AG04450 (cell line): ENCODE measurements at regions not wholly inside any gene's neighbourhood (a gene's known extent, or its start where the extent isn't known, plus 50 kb on each side); places are given as distances from the start of the nearest gene placed in this dataset.
"Not testable (repeated sequence)": the region's sequence is repeated elsewhere in the genome, so short reads cannot be mapped to it uniquely, and the experiment has no call there.

Experiments
- CTCF ChIA-PET: fragments of 300-600, 350-600 bp; formaldehyde crosslinking; extraction: SDS; loops from one replicate; lab custom pipeline; 2022; ENCODE audit warnings: antibody characterized with exemption, inconsistent platforms; lab: Charles Lee
- POLR2A ChIA-PET: fragments of 350-600 bp; formaldehyde crosslinking; extraction: SDS; loops from one replicate; lab custom pipeline; 2021; ENCODE audit warnings: antibody characterized with exemption, inconsistent platforms; lab: Yijun Ruan, JAX
- DNase-seq: peaks from one replicate; pipeline ENCODE4 v3.0.0-alpha.2; 2011; ENCODE audit warnings: low read depth, low spot score
- H3K27ac ChIP-seq: one replicate; pipeline ENCODE4 v1.5.1; 2012; ENCODE audit warnings: low read depth, low read length, control low read depth
- H3K27me3 ChIP-seq: one replicate; pipeline ENCODE4 v1.6.0; 2012; ENCODE audit warnings: low read length; ENCODE audit not compliant: control insufficient read depth, insufficient read depth
- H3K4me3 ChIP-seq: 2 replicates; pipeline ENCODE4 v1.5.1; 2011; ENCODE audit warnings: mild to moderate bottlenecking, low read depth, low read length, control low read depth
- H3K9me3 ChIP-seq: 2 replicates; pipeline ENCODE4 v1.5.1; 2012; ENCODE audit warnings: low read length; ENCODE audit not compliant: control insufficient read depth, insufficient read depth
- CTCF ChIP-seq: IDR thresholded peaks from 2 replicates; pipeline ENCODE4 v1.5.1; 2011; ENCODE audit warnings: low read depth, low read length, control low read depth, inconsistent platforms

- POLR2A ChIA-PET, result no interaction called here
- Histone ChIP-seq H3K9me3 (no peaks in the 10 kb centered on the region), H3K4me3 (no peak overlapping the region), H3K27me3 (no peaks in the 10 kb centered on the region), H3K27ac (no peak overlapping the region)
- no peak for TF ChIP-seq CTCF
- CTCF ChIA-PET, result no interaction called here
- no peak for DNase-seq
Measured at GRCh38 chr1:194870860-194871259, 1684.4 kb upstream of the B3GALT2 start.

GRCh38 chr1:194866153-194866552, 1679.7 kb upstream of the B3GALT2 start:
- DNase-seq, result no peak
- no peaks in the 10 kb centered on the region for H3K9me3 ChIP-seq
- ChIA-PET CTCF (no interaction called here), POLR2A (no interaction called here)
- H3K27me3 ChIP-seq, result no peaks in the 10 kb centered on the region
- no peak overlapping the region for H3K27ac ChIP-seq
- H3K4me3 ChIP-seq, result no peak overlapping the region
- no peak for TF ChIP-seq CTCF

DNA sequence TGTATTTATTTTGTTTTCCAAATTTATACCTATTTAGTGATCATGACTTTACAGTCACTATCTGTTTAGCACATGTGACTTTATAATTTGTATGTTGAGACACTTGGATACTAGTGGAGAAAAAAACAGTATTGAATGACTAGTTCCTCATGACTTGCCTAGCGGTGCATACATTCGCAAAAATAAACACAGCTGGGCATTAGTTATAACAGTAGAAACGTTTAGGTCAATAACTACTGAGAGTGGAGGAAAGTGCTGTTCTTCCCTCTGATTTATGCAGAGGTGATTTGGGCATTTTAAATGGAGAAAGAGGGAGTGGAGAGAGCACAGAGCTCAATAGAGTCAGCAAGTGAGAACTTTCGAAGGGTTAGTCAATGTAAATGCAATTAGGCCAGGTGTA, 1679.0 kb upstream of the B3GALT2 start:
- POLR2A ChIA-PET, result no interaction called here
- CTCF ChIA-PET, result no interaction called here
- peak; percentile 11 for DNase-seq
- TF ChIP-seq CTCF, result no peak
- Histone ChIP-seq H3K27ac (no peak overlapping the region), H3K27me3 (no peaks in the 10 kb centered on the region), H3K4me3 (no peak overlapping the region), H3K9me3 (no peaks in the 10 kb centered on the region)

DNA sequence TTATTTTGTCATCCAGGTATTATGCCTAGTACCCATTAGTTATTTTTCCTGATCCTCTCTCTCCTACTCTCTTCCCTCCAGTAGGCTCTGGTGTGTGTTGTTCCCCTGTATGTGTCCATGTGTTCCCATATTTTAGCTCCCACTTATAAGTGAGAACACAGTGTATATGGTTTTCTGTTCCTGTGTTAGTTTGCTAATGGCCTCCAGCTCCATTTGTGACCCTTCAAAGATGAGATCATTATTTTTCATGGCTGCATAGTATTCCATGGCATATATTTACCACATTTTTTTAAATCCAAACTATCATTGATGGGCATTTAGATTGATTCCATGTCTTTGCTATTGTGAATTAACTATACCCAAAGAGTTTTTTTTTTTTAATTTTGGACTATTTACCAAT, 1675.7 kb upstream of the B3GALT2 start:
- H3K27ac ChIP-seq, result no peak overlapping the region
- H3K4me3 ChIP-seq, result no peak overlapping the region
- no peaks in the 10 kb centered on the region for H3K27me3 ChIP-seq
- no peak for TF ChIP-seq CTCF
- CTCF ChIA-PET, result no interaction called here
- peaks cover 7% of the 10 kb centered on the region; the same call in 1 of the 2 replicates for H3K9me3 ChIP-seq
- POLR2A ChIA-PET, result no interaction called here
- no peak for DNase-seq

- DNase-seq, result no peak
- POLR2A ChIA-PET, result no interaction called here
Measured at GRCh38 chr1:194860248-194861201, 1674.1 kb upstream of the B3GALT2 start.

GRCh38 chr1:194859481-194860154, 1673.2 kb upstream of the B3GALT2 start:
- DNase-seq, H3K9me3 ChIP-seq, CTCF ChIA-PET, H3K27ac ChIP-seq, H3K4me3 ChIP-seq, POLR2A ChIA-PET, H3K27me3 ChIP-seq: not testable (repeated sequence)

More at GRCh38 chr1:194860248-194861201, 1674.1 kb upstream of the B3GALT2 start:
- no peak overlapping the region for H3K4me3 ChIP-seq
- no peaks in the 10 kb centered on the region for H3K27me3 ChIP-seq
- CTCF ChIA-PET, result no interaction called here
- no peak overlapping the region for H3K27ac ChIP-seq
- H3K9me3 ChIP-seq, result peaks cover 7% of the 10 kb centered on the region; the same call in 1 of the 2 replicates
- TF ChIP-seq CTCF, result no peak

GRCh38 chr1:194858811-194859480, 1672.5 kb upstream of the B3GALT2 start:
- DNase-seq, CTCF ChIA-PET, H3K9me3 ChIP-seq, POLR2A ChIA-PET, H3K27ac ChIP-seq, H3K4me3 ChIP-seq, H3K27me3 ChIP-seq: not testable (repeated sequence)
